SK-N-SH (cell line): ENCODE measurements at regions not wholly inside any gene's neighbourhood (a gene's known extent, or its start where the extent isn't known, plus 50 kb on each side); places are given as distances from the start of the nearest gene placed in this dataset.

Source experiments
- CTCF ChIA-PET: fragments of 300-600, 350-600 bp; formaldehyde crosslinking; extraction: SDS; loops from one replicate; lab custom pipeline; 2021; lab: Yijun Ruan, JAX
- POLR2A ChIA-PET: fragments of 350-600 bp; sonication (Branson Sonifier 250); formaldehyde crosslinking; extraction: SDS; loops from one replicate; lab custom pipeline; 2020; ENCODE audit warnings: antibody characterized with exemption, inconsistent platforms; lab: Yijun Ruan, JAX
- DNase-seq: peaks from one replicate; pipeline ENCODE4 v3.0.0; 2012
- H2AFZ ChIP-seq: fragments of 200-600 bp; sonication (generic); 2 replicates; pipeline ENCODE4 v1.8.1; 2016; ENCODE audit warnings: antibody characterized with exemption, mild to moderate bottlenecking, low read depth
- H3F3A ChIP-seq: fragments of 200-600 bp; sonication (generic); replicated peaks from 2 replicates; pipeline ENCODE3; 2016; ENCODE audit warnings: antibody characterized with exemption, mild to moderate bottlenecking; ENCODE audit not compliant: insufficient read depth
- H3K27ac ChIP-seq, 2 experiments: fragments of 200-500 bp in 1 of 2; fragments of 200-600 bp in 1 of 2; sonication (Bioruptor generic) in 1 of 2; sonication (generic), shearing (Covaris generic) in 1 of 2; 2 replicates each; pipeline versions ENCODE4 v1.5.1 to v1.6.1; 2014 to 2016; ENCODE audit warnings: low read depth in 2 of 2, inconsistent platforms in 1 of 2, low read length in 1 of 2, mild to moderate bottlenecking in 1 of 2, mixed read lengths in 1 of 2
- H3K27me3 ChIP-seq: fragments of 200-600 bp; sonication (generic), shearing (Covaris generic); 2 replicates; pipeline ENCODE4 v1.6.1; 2016; ENCODE audit warnings: mixed run types; ENCODE audit not compliant: insufficient read depth
- H3K36me3 ChIP-seq, 2 experiments: fragments of 200-500 bp in 1 of 2; fragments of 200-600 bp in 1 of 2; sonication (Bioruptor generic) in 1 of 2; sonication (generic) in 1 of 2; replicated peaks in 1 of 2; 2 replicates each; pipeline versions ENCODE3 to v1.5.1; 2014 to 2016; ENCODE audit warnings: low read length in 1 of 2, mild to moderate bottlenecking in 1 of 2; ENCODE audit not compliant: insufficient read depth in 2 of 2, control insufficient read depth in 1 of 2
- H3K4me1 ChIP-seq, 2 experiments: fragments of 200-500 bp in 1 of 2; fragments of 200-600 bp in 1 of 2; sonication (Bioruptor generic) in 1 of 2; sonication (generic), shearing (Covaris generic) in 1 of 2; 2 replicates each; pipeline versions ENCODE4 v1.5.1 to v1.6.1; 2014 to 2016; ENCODE audit warnings: low read depth in 1 of 2, low read length in 1 of 2, mixed run types in 1 of 2; ENCODE audit not compliant: insufficient read depth in 2 of 2, control insufficient read depth in 1 of 2
- H3K4me2 ChIP-seq: fragments of 200-600 bp; sonication (generic), shearing (Covaris generic); 2 replicates; pipeline ENCODE4 v1.6.1; 2017; ENCODE audit warnings: mixed run types
- H3K4me3 ChIP-seq, 2 experiments: fragments of 200-500 bp in 1 of 2; fragments of 200-600 bp in 1 of 2; sonication (Bioruptor generic) in 1 of 2; sonication (generic), shearing (Covaris generic) in 1 of 2; 2 replicates each; pipeline versions ENCODE4 v1.5.1 to v1.8.1; 2014 to 2016; ENCODE audit warnings: low read depth in 2 of 2, inconsistent platforms in 1 of 2, low read length in 1 of 2, mild to moderate bottlenecking in 1 of 2, mixed read lengths in 1 of 2, moderate library complexity in 1 of 2
- H3K79me2 ChIP-seq: fragments of 200-600 bp; sonication (generic); 2 replicates; pipeline ENCODE4 v1.8.1; 2017; ENCODE audit warnings: mild to moderate bottlenecking; ENCODE audit not compliant: insufficient read depth
- H3K9ac ChIP-seq: fragments of 200-600 bp; sonication (generic); 2 replicates; pipeline ENCODE4 v1.6.1; 2017; ENCODE audit warnings: mixed run types
- H3K9me2 ChIP-seq: fragments of 200-600 bp; sonication (generic); 2 replicates; pipeline ENCODE4 v1.6.1; 2017; ENCODE audit warnings: mixed run types
- H3K9me3 ChIP-seq: fragments of 200-600 bp; sonication (generic); 2 replicates; pipeline ENCODE4 v1.6.1; 2017; ENCODE audit warnings: mixed run types, mild to moderate bottlenecking, moderate library complexity
- H4K20me1 ChIP-seq: fragments of 200-600 bp; sonication (generic); 2 replicates; pipeline ENCODE4 v1.6.1; 2017; ENCODE audit warnings: mild to moderate bottlenecking, mixed run types; ENCODE audit not compliant: insufficient read depth
- CHD2 ChIP-seq: fragments of 150-350 bp; IDR thresholded peaks from 2 replicates; pipeline ENCODE4 v1.6.1; 2018; ENCODE audit warnings: low read length; ENCODE audit not compliant: partially characterized antibody
- ELF1 ChIP-seq: IDR thresholded peaks from 2 replicates; pipeline ENCODE4 v1.4.0; 2012
- EP300 ChIP-seq, 2 experiments: IDR thresholded peaks; 2 replicates each; pipeline versions ENCODE4 v1.4.0 to v1.6.1; 2012; ENCODE audit warnings: borderline replicate concordance in 1 of 2, low read depth in 1 of 2, low read length in 1 of 2
- EZH2phosphoT487 ChIP-seq: fragments of 200-600 bp; sonication (generic); IDR thresholded peaks from 2 replicates; pipeline ENCODE4 v1.6.1; 2017; ENCODE audit warnings: low read depth, mixed run types, mild to moderate bottlenecking, antibody characterized with exemption, moderate library complexity, borderline replicate concordance
- FOSL2 ChIP-seq: IDR thresholded peaks from 2 replicates; pipeline ENCODE4 v1.4.0; 2012; ENCODE audit warnings: low read depth, mild to moderate bottlenecking, moderate library complexity, borderline replicate concordance
- GABPA ChIP-seq: IDR thresholded peaks from 2 replicates; pipeline ENCODE4 v1.4.0; 2012; ENCODE audit warnings: low read depth, mild to moderate bottlenecking
- JUND ChIP-seq: IDR thresholded peaks from 2 replicates; pipeline ENCODE4 v1.4.0; 2012
- MXI1 ChIP-seq: IDR thresholded peaks from 2 replicates; pipeline ENCODE4 v1.6.1; 2012; ENCODE audit warnings: mild to moderate bottlenecking, low read depth, low read length, improper control_type of control experiment
- NFIC ChIP-seq: IDR thresholded peaks from 2 replicates; pipeline ENCODE4 v1.4.0; 2012; ENCODE audit warnings: borderline replicate concordance
- PBX3 ChIP-seq: IDR thresholded peaks from 2 replicates; pipeline ENCODE4; 2012
- RAD21 ChIP-seq: IDR thresholded peaks from 2 replicates; pipeline ENCODE4 v1.6.1; 2012; ENCODE audit warnings: mild to moderate bottlenecking, low read length
- RCOR1 ChIP-seq: fragments of 150-350 bp; IDR thresholded peaks from 2 replicates; pipeline ENCODE4 v1.6.1; 2017; ENCODE audit warnings: antibody characterized with exemption, low read length
- RXRA ChIP-seq: IDR thresholded peaks from 2 replicates; pipeline ENCODE4 v1.4.0; 2012; ENCODE audit warnings: low read depth, mild to moderate bottlenecking, borderline replicate concordance
- SMC3 ChIP-seq: IDR thresholded peaks from 2 replicates; pipeline ENCODE4 v1.6.1; 2012; ENCODE audit warnings: low read depth, low read length, improper control_type of control experiment
- TEAD4 ChIP-seq: IDR thresholded peaks from 2 replicates; pipeline ENCODE4 v1.4.0; 2012; ENCODE audit warnings: mild to moderate bottlenecking, borderline replicate concordance; ENCODE audit not compliant: insufficient read depth
- TF ChIP-seq, protein P1 (sequence below): fragments of 150-350 bp; IDR thresholded peaks from 2 replicates; pipeline ENCODE4 v1.6.1; 2016; ENCODE audit warnings: mild to moderate bottlenecking, low read depth, low read length
- TF ChIP-seq, protein P2 (sequence below): IDR thresholded peaks from 2 replicates; pipeline ENCODE4 v1.4.0; 2012; ENCODE audit warnings: low read depth
- TF ChIP-seq, protein P3 (sequence below): IDR thresholded peaks from 2 replicates; pipeline ENCODE4 v1.4.0; 2012; ENCODE audit warnings: low read depth, borderline replicate concordance

DNA sequence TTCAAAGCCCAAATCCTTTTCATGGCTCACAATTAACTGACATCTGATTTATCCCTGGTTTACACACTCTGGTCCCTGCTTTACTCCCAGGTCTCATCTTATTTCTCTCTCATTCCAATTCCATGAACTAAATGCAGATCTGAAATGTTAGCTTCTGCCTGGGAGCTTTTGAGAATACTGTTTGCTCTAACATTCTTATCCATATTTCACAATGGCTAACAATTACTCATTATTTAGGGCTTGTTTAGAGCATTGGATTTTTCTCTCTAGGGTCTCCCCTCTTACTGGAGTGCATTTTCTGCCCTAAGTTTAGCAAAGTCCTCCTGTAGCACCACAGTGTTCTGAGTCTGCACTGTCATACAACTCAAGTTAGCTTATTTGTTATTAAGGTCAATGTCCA lies 121.5 kb upstream of the HCRTR2 start:
- CTCF ChIA-PET: no interaction called here
- no peaks in the 10 kb centered on the region for H4K20me1 ChIP-seq
- no peak for TF ChIP-seq PBX3
- TF ChIP-seq RAD21: no peak
- no peak for TF ChIP-seq MXI1
- no peak for TF ChIP-seq SMC3
- no peak for TF ChIP-seq FOSL2
- TF ChIP-seq RXRA: no peak
- no peak for TF ChIP-seq ELF1
- TF ChIP-seq JUND: no peak
- TF ChIP-seq EZH2phosphoT487: no peak
- TF ChIP-seq NFIC: no peak
- no peak for TF ChIP-seq CHD2
- TF ChIP-seq, protein P1, sequence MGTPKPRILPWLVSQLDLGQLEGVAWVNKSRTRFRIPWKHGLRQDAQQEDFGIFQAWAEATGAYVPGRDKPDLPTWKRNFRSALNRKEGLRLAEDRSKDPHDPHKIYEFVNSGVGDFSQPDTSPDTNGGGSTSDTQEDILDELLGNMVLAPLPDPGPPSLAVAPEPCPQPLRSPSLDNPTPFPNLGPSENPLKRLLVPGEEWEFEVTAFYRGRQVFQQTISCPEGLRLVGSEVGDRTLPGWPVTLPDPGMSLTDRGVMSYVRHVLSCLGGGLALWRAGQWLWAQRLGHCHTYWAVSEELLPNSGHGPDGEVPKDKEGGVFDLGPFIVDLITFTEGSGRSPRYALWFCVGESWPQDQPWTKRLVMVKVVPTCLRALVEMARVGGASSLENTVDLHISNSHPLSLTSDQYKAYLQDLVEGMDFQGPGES: no peak
- no peak for TF ChIP-seq RCOR1
- TF ChIP-seq, protein P2, sequence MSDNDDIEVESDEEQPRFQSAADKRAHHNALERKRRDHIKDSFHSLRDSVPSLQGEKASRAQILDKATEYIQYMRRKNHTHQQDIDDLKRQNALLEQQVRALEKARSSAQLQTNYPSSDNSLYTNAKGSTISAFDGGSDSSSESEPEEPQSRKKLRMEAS: no peak
- TF ChIP-seq TEAD4: no peak
- TF ChIP-seq GABPA: no peak
- TF ChIP-seq EP300 (IDR thresholded peaks at IDR 0.05; ENCODE audit: borderline replicate concordance in 1 of 2, low read depth in 1 of 2, low read length in 1 of 2): no peak
- TF ChIP-seq, protein P3, sequence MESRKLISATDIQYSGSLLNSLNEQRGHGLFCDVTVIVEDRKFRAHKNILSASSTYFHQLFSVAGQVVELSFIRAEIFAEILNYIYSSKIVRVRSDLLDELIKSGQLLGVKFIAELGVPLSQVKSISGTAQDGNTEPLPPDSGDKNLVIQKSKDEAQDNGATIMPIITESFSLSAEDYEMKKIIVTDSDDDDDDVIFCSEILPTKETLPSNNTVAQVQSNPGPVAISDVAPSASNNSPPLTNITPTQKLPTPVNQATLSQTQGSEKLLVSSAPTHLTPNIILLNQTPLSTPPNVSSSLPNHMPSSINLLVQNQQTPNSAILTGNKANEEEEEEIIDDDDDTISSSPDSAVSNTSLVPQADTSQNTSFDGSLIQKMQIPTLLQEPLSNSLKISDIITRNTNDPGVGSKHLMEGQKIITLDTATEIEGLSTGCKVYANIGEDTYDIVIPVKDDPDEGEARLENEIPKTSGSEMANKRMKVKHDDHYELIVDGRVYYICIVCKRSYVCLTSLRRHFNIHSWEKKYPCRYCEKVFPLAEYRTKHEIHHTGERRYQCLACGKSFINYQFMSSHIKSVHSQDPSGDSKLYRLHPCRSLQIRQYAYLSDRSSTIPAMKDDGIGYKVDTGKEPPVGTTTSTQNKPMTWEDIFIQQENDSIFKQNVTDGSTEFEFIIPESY: no peak
- H3K9ac ChIP-seq: no peak overlapping the region
- DNase-seq: no peak
- no peak overlapping the region for H3K27ac ChIP-seq
- H3F3A ChIP-seq: no peaks in the 10 kb centered on the region
- H3K36me3 ChIP-seq: no peaks in the 10 kb centered on the region
- no peak overlapping the region for H3K4me3 ChIP-seq
- H3K27me3 ChIP-seq: no peaks in the 10 kb centered on the region
- H3K4me2 ChIP-seq: no peak overlapping the region
- H2AFZ ChIP-seq: no peak overlapping the region
- no peaks in the 10 kb centered on the region for H3K9me2 ChIP-seq
- H3K9me3 ChIP-seq: no peaks in the 10 kb centered on the region
- H3K79me2 ChIP-seq: no peaks in the 10 kb centered on the region
- POLR2A ChIA-PET: no interaction called here
- no peaks in the 10 kb centered on the region for H3K4me1 ChIP-seq
